ENCODE measurements at regions not wholly inside any gene's neighbourhood (a gene's known extent, or its start where the extent isn't known, plus 50 kb on each side); places are given as distances from the start of the nearest gene placed in this dataset.

DNA sequence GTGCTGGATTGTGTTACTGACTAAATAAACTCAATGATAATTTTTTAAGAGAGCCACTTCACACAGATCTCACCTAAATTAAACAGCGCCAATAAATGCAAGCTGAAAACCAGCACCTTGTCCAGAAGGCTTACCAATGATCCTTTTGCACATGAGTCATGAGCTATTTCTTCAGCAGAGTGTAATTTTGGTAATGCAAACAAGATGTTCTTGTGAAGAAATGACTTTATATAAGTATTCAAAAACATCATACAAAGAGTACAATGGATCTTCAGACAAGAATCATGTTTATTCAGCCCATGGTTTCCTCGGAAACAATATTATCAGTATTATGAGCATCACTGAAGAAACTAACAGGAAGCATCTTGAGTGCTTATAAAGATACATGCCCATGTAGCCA, 263.8 kb upstream of the UBE2E2 start:
- intact Hi-C loops (cut with DNase I), result no loop called here
- ATAC-seq, result peak in 1 of 2 donors; percentile 26

DNA sequence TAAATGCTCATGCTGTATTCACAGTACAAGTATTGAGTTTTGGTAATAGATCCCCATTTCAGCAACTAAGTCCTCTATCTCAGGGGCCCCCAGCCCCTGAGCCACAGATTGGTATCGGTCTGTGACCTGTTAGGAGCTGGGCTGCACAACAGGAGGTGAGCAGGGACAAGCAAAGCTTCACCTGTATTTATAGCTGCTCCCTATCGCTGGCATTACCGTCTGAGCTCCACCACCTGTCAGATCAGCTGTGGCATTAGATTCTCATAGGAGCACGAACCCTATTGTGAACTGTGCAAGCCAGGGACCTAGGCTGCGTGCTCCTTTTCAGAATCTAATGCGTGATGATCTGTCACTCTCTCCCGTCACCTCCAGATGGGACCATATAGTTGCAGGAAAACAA, 262.8 kb upstream of the UBE2E2 start:
- H3K4me1 ChIP-seq, result no peaks in the 10 kb centered on the region
- ATAC-seq (no peak), DNase-seq (no peak)
- intact Hi-C loops (cut with DNase I), result no loop called here
- no peaks in the 10 kb centered on the region for H3K27me3 ChIP-seq (ENCODE audit: low read depth)
- H3K9me3 ChIP-seq, result no peaks in the 10 kb centered on the region
- TF ChIP-seq, protein P1, sequence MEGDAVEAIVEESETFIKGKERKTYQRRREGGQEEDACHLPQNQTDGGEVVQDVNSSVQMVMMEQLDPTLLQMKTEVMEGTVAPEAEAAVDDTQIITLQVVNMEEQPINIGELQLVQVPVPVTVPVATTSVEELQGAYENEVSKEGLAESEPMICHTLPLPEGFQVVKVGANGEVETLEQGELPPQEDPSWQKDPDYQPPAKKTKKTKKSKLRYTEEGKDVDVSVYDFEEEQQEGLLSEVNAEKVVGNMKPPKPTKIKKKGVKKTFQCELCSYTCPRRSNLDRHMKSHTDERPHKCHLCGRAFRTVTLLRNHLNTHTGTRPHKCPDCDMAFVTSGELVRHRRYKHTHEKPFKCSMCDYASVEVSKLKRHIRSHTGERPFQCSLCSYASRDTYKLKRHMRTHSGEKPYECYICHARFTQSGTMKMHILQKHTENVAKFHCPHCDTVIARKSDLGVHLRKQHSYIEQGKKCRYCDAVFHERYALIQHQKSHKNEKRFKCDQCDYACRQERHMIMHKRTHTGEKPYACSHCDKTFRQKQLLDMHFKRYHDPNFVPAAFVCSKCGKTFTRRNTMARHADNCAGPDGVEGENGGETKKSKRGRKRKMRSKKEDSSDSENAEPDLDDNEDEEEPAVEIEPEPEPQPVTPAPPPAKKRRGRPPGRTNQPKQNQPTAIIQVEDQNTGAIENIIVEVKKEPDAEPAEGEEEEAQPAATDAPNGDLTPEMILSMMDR (IDR thresholded peaks at IDR 0.05), result no peak
- H3K4me3 ChIP-seq, result no peak overlapping the region
- H3K36me3 ChIP-seq, result no peaks in the 10 kb centered on the region
- H3K27ac ChIP-seq, result no peak overlapping the region

More for the DNA sequence above, 263.8 kb upstream of the UBE2E2 start:
- Histone ChIP-seq H3K4me1 (no peaks in the 10 kb centered on the region), H3K27ac (no peak overlapping the region), H3K36me3 (no peaks in the 10 kb centered on the region), H3K4me3 (no peak overlapping the region), H3K9me3 (no peaks in the 10 kb centered on the region), H3K27me3 (ENCODE audit: low read depth) (no peaks in the 10 kb centered on the region)
- TF ChIP-seq, protein P1 (IDR thresholded peaks at IDR 0.05), result no peak
- DNase-seq, result no peak

DNA sequence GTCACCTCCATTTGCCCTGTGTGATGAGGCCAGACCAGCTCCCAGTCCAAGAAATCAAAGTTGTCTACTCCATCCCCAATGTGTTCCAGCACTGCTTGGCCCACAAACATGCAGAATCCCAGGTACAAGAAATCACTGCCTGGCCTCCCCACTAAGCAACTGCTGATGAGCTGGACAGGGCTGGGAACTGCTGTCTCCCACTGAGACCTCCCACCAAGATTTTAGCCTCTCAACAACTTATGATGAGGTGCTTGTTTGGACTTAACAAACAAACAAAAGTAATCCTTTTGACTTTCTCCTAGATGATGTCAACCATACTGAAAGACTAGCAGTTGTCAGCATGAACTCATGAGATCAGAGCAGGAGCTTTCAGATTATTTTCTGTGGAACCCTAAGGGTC, 260.1 kb upstream of the UBE2E2 start:
- Histone ChIP-seq H3K4me3 (no peak overlapping the region), H3K27ac (no peak overlapping the region), H3K36me3 (no peaks in the 10 kb centered on the region), H3K4me1 (no peaks in the 10 kb centered on the region), H3K9me3 (no peaks in the 10 kb centered on the region), H3K27me3 (ENCODE audit: low read depth) (no peaks in the 10 kb centered on the region)
- ATAC-seq (no peak), DNase-seq (no peak)
- TF ChIP-seq, protein P1 (IDR thresholded peaks at IDR 0.05), result no peak
- intact Hi-C loops (cut with DNase I), result no loop called here

DNA sequence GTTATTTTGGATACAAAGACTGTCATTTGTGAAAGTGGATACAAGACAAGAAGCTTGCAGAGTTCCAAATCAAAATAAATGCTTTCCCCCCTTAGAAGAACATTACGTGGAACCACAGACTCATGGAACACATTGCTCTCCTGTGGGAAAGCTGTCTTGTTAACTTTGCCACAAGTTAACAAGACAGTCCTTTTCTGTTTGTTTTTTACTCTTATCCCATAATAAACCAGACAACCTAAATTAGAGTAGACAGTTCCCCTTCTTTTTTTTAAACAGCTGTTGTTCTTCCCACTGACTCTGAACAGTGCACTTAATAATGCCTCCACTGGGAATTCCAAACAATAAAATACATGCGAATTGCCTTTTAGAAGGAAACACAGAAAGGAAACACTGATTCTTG, 255.3 kb upstream of the UBE2E2 start:
- ATAC-seq (no peak), DNase-seq (no peak)
- no peaks in the 10 kb centered on the region for H3K4me1 ChIP-seq
- H3K27ac ChIP-seq, result no peak overlapping the region
- no peaks in the 10 kb centered on the region for H3K27me3 ChIP-seq (ENCODE audit: low read depth)
- intact Hi-C loops (cut with DNase I), result no loop called here
- no peaks in the 10 kb centered on the region for H3K36me3 ChIP-seq
- TF ChIP-seq, protein P1 (IDR thresholded peaks at IDR 0.05), result no peak
- no peaks in the 10 kb centered on the region for H3K9me3 ChIP-seq
- no peak overlapping the region for H3K4me3 ChIP-seq

DNA sequence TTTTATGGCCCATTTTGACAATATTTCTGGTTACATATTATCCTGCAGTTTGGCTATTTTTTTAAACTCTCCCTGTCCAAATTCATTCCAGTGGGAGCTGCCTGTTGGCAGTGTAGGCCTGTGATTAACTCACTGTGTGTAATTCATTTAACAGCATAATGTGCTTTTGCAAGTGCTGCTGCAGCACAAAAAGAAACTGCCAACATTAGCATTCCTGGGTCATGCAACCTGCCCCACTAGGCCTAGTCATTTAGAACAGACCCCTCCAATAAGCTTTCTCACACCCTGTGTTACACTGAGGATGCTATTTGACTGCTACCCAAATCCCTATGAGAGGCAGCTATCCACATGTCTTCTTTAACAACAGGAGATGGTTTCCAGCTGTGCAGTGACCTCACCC, 251.2 kb upstream of the UBE2E2 start:
- Histone ChIP-seq H3K9me3 (no peaks in the 10 kb centered on the region), H3K4me3 (no peak overlapping the region), H3K27me3 (ENCODE audit: low read depth) (no peaks in the 10 kb centered on the region), H3K4me1 (no peaks in the 10 kb centered on the region), H3K27ac (no peak overlapping the region), H3K36me3 (no peaks in the 10 kb centered on the region)
- intact Hi-C loops (cut with DNase I), result no loop called here
- no peak for ATAC-seq
- no peak for DNase-seq
- TF ChIP-seq, protein P1 (IDR thresholded peaks at IDR 0.05), result no peak

DNA sequence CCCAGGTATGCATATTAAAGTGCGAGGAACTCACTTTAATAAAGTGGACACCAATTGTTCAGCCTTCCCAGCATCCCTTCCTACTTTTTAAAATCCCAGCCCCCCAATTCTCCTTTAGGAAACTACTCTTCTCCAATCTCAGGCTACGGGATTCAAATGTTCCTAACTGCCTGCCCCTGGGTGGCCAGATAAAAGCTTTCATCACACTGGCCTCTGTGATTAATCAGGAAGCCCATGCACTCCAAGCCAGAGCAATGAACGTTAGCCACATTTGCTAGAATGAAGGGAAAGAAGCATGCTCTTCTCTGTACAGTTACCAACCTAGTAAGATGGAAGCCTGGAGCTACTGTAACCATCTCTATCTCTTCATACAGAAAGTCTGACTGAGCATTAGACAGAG, 250.3 kb upstream of the UBE2E2 start:
- H3K27ac ChIP-seq, result no peak overlapping the region
- TF ChIP-seq, protein P1 (IDR thresholded peaks at IDR 0.05), result no peak
- H3K27me3 ChIP-seq (ENCODE audit: low read depth), result no peaks in the 10 kb centered on the region
- H3K4me1 ChIP-seq, result no peaks in the 10 kb centered on the region
- H3K4me3 ChIP-seq, result no peak overlapping the region
- no peak for ATAC-seq
- H3K9me3 ChIP-seq, result no peaks in the 10 kb centered on the region
- no peak for DNase-seq
- no peaks in the 10 kb centered on the region for H3K36me3 ChIP-seq
- intact Hi-C loops (cut with DNase I), result no loop called here
